Urothelium cell line (cell line): ENCODE measurements at regions not wholly inside any gene's neighbourhood (a gene's known extent, or its start where the extent isn't known, plus 50 kb on each side); places are given as distances from the start of the nearest gene placed in this dataset.

Experiments
- DNase-seq: peaks from one replicate; pipeline ENCODE4 v3.0.0; 2011; ENCODE audit warnings: low spot score, mixed read lengths
- FAIRE-seq: peaks from 2 replicates; lab custom pipeline; 2011; peaks lifted over from hg19 to GRCh38; lab: Jason Lieb, UNC

- DNase-seq (no peak), FAIRE-seq (no peak)
Observed at GRCh38 chr5:145292278-145292677, 542.9 kb downstream of the PRELID2 start.

GRCh38 chr5:145283141-145283810 is 551.9 kb downstream of the PRELID2 start:
- FAIRE-seq (no peak), DNase-seq (no peak)

GRCh38 chr5:145280806-145281205 is 554.3 kb downstream of the PRELID2 start:
- FAIRE-seq (no peak), DNase-seq (no peak)

- FAIRE-seq (no peak), DNase-seq (no peak)
Observed at GRCh38 chr5:145280214-145280613, 554.9 kb downstream of the PRELID2 start.

DNA sequence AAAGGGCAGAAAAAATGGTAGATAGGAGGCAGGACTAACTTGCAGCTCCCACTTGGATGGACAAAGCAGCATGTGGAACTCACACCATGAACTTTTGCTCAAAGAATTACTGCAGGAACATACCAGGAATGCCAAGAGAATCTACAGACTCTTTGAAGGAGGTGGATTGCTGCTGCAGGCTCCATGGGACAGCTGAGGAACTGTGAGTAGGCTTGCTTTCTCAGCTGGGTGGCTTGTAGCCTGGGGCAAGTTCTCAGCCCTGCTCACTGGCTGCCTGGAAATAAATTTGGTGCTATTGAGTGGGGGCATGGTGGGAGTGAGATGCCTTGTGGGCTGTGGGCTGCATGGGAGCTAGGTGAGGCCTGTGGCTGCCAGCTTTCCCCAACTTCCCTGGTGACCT is 574.5 kb downstream of the PRELID2 start:
- FAIRE-seq (no peak), DNase-seq (no peak)

GRCh38 chr5:145247745-145248040 is 587.4 kb downstream of the PRELID2 start:
- no peak for FAIRE-seq
- DNase-seq = no peak

GRCh38 chr5:145246961-145247744 is 588.0 kb downstream of the PRELID2 start:
- FAIRE-seq = no peak
- DNase-seq = no peak

DNA sequence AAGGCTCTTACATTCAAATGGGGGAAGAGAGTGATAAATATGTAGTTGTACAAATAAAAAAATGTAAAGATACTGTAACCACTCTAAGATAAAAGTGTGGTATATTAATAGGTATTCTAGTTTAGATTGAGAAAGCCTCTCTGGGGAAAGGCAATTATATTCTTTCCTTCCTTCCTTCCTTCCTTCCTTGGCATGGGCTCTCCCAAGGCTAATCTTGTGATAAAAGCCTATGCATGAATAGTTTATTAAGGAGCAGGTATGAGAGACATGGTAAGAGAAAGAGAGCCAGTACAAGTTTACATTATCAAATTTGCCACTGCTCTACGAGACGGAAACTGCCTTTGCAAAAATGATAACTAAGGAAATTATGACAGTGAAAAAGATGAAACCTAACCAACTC is 588.8 kb downstream of the PRELID2 start:
- DNase-seq = no peak
- no peak for FAIRE-seq

DNA sequence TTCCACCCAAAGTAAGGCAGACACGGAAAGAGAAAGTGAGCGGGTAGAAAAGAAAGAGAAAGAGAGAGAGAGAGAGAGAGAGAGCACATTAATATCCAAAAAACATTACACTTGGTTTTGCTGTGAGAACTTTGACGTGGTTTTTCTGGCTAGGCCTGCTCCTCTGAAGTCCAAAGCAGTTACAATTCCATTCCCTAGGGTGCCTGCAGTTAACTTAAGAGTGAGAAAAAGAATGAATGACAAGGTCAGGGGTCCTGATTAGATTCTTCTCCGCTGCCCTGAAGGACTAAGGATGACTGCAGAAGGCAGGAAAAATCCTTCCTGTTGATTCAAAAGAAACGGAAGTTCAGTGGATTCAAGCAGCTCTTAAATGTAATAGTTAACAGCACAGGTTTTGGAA is 589.8 kb downstream of the PRELID2 start:
- FAIRE-seq (no peak), DNase-seq (no peak)

DNA sequence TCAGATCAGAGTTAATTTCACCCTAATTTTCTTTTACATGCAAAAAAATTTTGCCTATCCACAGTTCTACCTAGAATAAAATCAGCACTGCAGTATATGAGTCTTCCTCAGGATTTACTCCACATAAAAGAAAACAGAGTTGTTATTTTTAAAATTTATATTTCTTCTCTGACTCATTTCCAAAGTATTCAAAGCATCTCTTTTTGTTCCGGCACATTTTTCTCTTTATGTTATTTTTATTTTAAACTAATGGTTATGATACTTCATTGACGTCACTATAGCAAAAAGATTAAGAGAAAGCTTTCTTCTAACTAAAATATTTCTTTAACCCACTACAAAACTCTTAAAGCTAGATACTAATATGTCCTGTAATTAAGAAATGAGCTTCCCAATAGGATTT is 590.4 kb downstream of the PRELID2 start:
- DNase-seq = no peak
- no peak for FAIRE-seq

GRCh38 chr5:145244251-145244650 is 590.9 kb downstream of the PRELID2 start:
- no peak for DNase-seq
- FAIRE-seq = no peak

- no peak for DNase-seq
- no peak for FAIRE-seq
Observed at GRCh38 chr5:145243016-145243415, 592.1 kb downstream of the PRELID2 start.

- FAIRE-seq (no peak), DNase-seq (no peak)
Observed at GRCh38 chr5:145242551-145242950, 592.6 kb downstream of the PRELID2 start.

- DNase-seq (peak; percentile 48), FAIRE-seq (no peak)
Observed at GRCh38 chr5:145237843-145238242, 597.3 kb downstream of the PRELID2 start.

DNA sequence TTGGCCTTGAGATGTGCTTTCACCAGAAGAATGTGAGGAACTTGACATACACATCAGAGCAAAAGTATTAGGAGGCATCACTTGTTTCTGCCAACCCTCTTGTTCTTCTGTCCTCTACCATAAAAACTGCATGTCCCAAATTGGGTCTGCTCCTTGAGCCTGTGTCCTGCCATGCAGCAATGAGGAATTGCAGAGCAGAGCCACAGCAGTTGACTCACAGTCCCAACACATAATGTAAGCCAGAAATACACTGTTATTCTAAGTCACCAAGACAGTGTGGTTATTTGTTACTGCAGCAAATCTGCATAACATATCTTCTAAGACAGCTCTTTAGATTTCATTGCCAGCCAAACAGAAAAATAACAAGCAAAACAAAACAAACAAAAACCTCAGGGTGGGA is 598.2 kb downstream of the PRELID2 start:
- no peak for FAIRE-seq

DNA sequence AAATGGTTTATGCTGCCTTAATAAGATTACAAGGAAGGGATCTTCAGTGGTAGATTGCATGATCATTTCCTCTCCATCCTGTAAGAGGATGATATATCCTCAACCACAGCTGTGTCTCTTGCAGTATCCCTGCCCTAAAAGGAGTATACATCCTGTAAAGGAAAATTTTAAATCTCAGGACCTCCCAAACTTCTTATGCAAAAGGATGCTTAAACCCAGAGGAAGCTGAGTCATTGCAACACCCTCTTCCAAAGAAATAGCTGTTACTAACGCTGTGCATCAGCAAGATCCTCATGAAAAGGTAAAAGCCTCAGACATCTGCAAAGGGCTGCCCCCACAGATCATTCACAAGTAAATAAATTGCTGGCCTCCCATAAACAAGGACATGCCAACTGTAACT is 599.0 kb downstream of the PRELID2 start:
- DNase-seq (no peak), FAIRE-seq (no peak)

More for the DNA sequence above, 598.2 kb downstream of the PRELID2 start:
- DNase-seq = no peak

DNA sequence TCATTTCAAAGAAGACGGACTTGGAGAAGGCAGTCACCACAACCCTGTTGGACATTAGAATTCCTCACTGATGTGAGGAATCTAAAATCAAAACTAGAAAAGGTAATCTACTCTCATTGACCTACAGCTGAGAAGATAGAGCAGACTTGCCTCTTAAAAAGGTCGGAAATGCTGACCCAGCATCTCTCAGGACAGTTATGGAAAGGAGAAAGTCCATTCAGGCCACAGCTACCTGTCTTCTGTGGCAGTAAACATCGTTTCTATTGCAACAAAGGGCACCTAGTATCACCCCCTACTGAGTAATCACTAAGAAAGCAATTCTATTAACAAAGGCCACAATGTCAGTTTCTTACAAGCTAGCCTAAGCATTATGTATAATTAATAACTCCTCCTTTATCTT is 601.7 kb downstream of the PRELID2 start:
- DNase-seq = no peak
- FAIRE-seq = no peak

- DNase-seq (no peak), FAIRE-seq (no peak)
Observed at GRCh38 chr5:145230781-145231180, 604.4 kb downstream of the PRELID2 start.

DNA sequence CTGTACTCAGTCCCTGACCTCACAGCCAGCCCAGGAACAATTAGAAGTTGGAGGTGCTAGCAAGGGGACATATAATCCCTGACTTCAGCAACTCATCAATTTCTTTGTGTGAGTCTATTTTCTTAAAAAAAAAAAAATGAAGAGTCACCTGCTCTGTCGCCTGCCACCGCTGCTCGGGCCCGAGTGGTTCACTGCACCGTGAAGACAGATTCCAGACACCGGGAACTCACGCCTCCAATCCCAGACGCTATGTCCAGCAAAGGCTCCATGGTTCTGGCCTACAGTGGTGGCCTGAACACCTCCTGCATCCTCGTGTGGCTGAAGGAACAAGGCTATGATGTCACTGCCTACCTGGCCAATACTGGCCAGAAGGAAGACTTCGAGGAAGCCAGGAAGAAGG is 606.6 kb downstream of the PRELID2 start:
- DNase-seq (no peak), FAIRE-seq (no peak)

DNA sequence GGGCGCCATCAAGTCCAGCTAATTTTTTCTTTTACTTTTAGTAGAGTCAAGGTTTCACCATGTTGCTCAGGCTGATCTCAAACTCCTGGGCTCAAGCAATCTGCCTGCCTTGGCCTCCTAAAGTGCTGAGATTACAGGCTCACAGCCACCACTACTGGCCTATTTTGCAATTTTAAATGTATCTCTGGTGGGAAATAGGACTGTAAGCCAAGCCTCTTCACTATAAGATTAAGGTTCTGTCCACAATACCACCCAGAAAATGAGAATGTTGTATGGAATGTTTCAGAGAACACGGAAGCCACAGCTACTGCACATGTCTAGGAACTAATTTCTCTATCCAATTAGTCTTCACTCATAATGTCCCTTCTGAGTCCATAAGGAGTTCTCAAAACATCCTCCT is 607.3 kb downstream of the PRELID2 start:
- FAIRE-seq = no peak
- no peak for DNase-seq

DNA sequence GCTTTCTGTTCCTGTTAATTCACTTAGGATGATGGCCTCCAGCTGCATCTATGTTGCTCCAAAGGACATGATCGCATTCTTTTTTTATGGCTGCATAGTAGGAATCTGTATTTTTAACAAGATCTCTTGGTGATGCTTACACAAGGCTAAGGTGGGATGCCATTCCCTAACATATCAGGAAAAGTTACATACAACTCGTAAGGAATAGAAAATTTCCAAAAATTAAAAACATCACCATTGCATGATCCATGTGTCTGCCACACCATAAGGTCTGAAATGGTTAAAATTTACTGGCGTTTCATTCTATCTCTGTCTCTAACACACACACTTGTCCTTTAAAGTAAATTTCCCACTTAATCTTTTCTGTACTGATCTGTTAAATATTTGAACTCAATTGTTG is 608.4 kb downstream of the PRELID2 start:
- DNase-seq = no peak
- no peak for FAIRE-seq

DNA sequence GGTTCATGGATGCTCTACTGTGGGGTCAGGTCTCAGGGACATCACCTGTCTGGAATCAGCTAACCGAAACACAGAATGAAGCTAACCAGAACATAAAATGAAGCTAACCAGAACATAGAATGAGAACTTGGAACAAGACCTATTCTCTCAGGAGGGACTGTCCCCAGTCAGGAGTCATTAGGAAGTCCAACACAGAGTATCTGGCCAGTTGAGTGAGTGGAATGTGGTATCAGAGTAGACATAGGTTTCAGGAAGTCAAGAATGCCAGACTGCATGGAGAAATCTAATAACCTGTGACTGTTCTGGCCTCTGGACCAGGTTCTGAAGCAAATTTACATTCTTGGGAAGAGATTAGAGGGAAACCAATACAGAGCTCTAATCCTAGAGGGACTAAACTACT is 609.6 kb downstream of the PRELID2 start:
- no peak for FAIRE-seq

DNA sequence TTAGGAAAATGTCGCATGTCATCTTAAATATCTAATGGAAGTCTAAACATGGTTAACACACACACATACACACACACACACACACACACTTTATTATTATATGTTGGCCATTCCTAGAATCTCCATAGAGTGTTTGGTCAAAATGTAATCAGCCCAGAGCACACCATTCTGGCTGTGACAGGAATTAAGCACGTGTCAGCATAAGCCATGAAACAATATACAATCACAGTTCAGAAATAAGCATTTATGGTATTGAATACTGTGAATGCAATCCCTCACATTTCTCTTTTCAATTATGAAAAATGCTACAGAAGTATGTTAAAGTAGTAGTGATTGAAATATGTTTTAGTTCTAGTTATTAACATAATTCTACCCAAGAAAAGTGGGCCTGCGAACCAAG is 611.6 kb downstream of the PRELID2 start:
- FAIRE-seq (no peak), DNase-seq (no peak)

More for the DNA sequence above, 609.6 kb downstream of the PRELID2 start:
- no peak for DNase-seq
